ENCODE measurements at regions not wholly inside any gene's neighbourhood (a gene's known extent, or its start where the extent isn't known, plus 50 kb on each side); places are given as distances from the start of the nearest gene placed in this dataset.
"Not testable (repeated sequence)": the region's sequence is repeated elsewhere in the genome, so short reads cannot be mapped to it uniquely, and the experiment has no call there.

- DNase-seq = no peak
- no peak overlapping the region for H3K4me3 Mint-ChIP-seq (ENCODE audit: unreplicated experiment)
- H3K27ac Mint-ChIP-seq (ENCODE audit: unreplicated experiment) = no peak overlapping the region
- H3K9me3 Mint-ChIP-seq (ENCODE audit: unreplicated experiment) = no peaks in the 10 kb centered on the region
- TF ChIP-seq CTCF (IDR thresholded peaks at IDR 0.05; ENCODE audit: partially characterized antibody, unreplicated experiment) = no peak
- peaks cover 1% of the 10 kb centered on the region for H3K4me1 Mint-ChIP-seq (ENCODE audit: low read depth, unreplicated experiment)
- H3K27me3 Mint-ChIP-seq (ENCODE audit: unreplicated experiment) = peaks cover 3% of the 10 kb centered on the region
- peaks cover 13% of the 10 kb centered on the region for H3K36me3 Mint-ChIP-seq (ENCODE audit: unreplicated experiment)
Observed at GRCh38 chr7:145360511-145361100, 524.8 kb upstream of the TPK1 start.

DNA sequence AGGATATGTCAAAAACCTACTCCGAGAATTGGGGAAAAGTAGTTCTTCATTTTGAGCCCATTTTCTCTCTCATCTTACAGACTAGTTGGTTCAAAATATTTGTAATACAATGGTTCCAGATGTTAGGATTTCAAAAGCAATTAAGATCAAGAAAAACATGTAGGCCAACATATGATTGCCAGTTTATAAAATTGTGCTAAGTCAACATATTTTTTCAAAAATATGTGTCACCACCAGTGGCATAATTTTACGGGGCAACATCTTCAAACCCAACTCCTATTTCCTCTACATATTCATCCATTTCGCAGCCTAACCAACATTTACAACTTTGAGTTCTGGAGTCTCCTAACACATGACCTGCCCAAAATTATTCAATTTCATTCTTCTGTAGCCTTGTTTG lies 514.5 kb upstream of the TPK1 start:
- no peak overlapping the region for H3K27ac Mint-ChIP-seq (ENCODE audit: unreplicated experiment)
- no peak for DNase-seq
- no peak overlapping the region for H3K4me3 Mint-ChIP-seq (ENCODE audit: unreplicated experiment)
- H3K9me3 Mint-ChIP-seq (ENCODE audit: unreplicated experiment) = no peaks in the 10 kb centered on the region
- TF ChIP-seq CTCF (IDR thresholded peaks at IDR 0.05; ENCODE audit: partially characterized antibody, unreplicated experiment) = no peak
- H3K36me3 Mint-ChIP-seq (ENCODE audit: unreplicated experiment) = no peaks in the 10 kb centered on the region
- no peaks in the 10 kb centered on the region for H3K27me3 Mint-ChIP-seq (ENCODE audit: unreplicated experiment)
- no peaks in the 10 kb centered on the region for H3K4me1 Mint-ChIP-seq (ENCODE audit: low read depth, unreplicated experiment)

GRCh38 chr7:145349452-145349851 lies 513.6 kb upstream of the TPK1 start:
- not testable (repeated sequence) for H3K27me3 Mint-ChIP-seq (ENCODE audit: unreplicated experiment); H3K36me3 Mint-ChIP-seq (ENCODE audit: unreplicated experiment); H3K4me3 Mint-ChIP-seq (ENCODE audit: unreplicated experiment); H3K4me1 Mint-ChIP-seq (ENCODE audit: low read depth, unreplicated experiment); DNase-seq; H3K27ac Mint-ChIP-seq (ENCODE audit: unreplicated experiment); H3K9me3 Mint-ChIP-seq (ENCODE audit: unreplicated experiment)

GRCh38 chr7:145347271-145347670 lies 511.4 kb upstream of the TPK1 start:
- Mint-ChIP-seq H3K4me3 (ENCODE audit: unreplicated experiment) (no peak overlapping the region), H3K4me1 (ENCODE audit: low read depth, unreplicated experiment) (no peaks in the 10 kb centered on the region), H3K36me3 (ENCODE audit: unreplicated experiment) (no peaks in the 10 kb centered on the region), H3K27me3 (ENCODE audit: unreplicated experiment) (no peaks in the 10 kb centered on the region), H3K27ac (ENCODE audit: unreplicated experiment) (no peak overlapping the region), H3K9me3 (ENCODE audit: unreplicated experiment) (no peaks in the 10 kb centered on the region)
- TF ChIP-seq CTCF (IDR thresholded peaks at IDR 0.05; ENCODE audit: partially characterized antibody, unreplicated experiment) = no peak
- DNase-seq = no peak

DNA sequence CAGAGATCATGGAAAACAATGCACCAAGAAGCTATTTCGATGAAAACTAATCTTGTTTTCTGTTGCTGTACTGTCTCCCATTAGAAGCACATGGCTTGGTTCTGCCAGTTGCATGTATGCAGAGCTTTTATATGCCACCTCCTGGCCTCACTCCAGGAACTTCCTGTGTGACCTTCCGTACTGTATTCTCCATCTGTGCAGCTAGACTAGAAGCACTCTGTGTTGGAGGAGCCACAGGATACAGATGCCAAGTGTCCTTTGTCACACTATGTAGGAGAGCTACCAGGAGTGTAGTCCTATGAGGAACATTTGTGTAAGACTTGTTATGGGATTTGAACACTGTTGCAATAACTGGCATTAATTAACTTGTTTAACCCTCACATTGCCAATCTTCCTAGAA lies 503.5 kb upstream of the TPK1 start:
- DNase-seq = no peak
- peaks cover 2% of the 10 kb centered on the region for H3K9me3 Mint-ChIP-seq (ENCODE audit: unreplicated experiment)
- H3K4me3 Mint-ChIP-seq (ENCODE audit: unreplicated experiment) = no peak overlapping the region
- no peaks in the 10 kb centered on the region for H3K27me3 Mint-ChIP-seq (ENCODE audit: unreplicated experiment)
- H3K4me1 Mint-ChIP-seq (ENCODE audit: low read depth, unreplicated experiment) = peaks cover 3% of the 10 kb centered on the region
- H3K27ac Mint-ChIP-seq (ENCODE audit: unreplicated experiment) = no peak overlapping the region
- TF ChIP-seq CTCF (IDR thresholded peaks at IDR 0.05; ENCODE audit: partially characterized antibody, unreplicated experiment) = no peak
- peaks cover 4% of the 10 kb centered on the region for H3K36me3 Mint-ChIP-seq (ENCODE audit: unreplicated experiment)
